ENCODE measurements at regions not wholly inside any gene's neighbourhood (a gene's known extent, or its start where the extent isn't known, plus 50 kb on each side); places are given as distances from the start of the nearest gene placed in this dataset.

- TF ChIP-seq CTCF (IDR thresholded peaks at IDR 0.05; ENCODE audit: low read depth, low read length, missing control alignments), result no peak
- in situ Hi-C loops (cut with HindIII; ENCODE audit: low sequenced_read_pairs), result no loop called here
- no peak for DNase-seq (ENCODE audit: low read depth)
- H3K4me3 ChIP-seq (ENCODE audit: low read depth, low read length), result no peak overlapping the region
Observed at GRCh38 chr2:203585516-203585915, 50.4 kb upstream of the RAPH1 start.

GRCh38 chr2:203586206-203586605, 51.1 kb upstream of the RAPH1 start:
- in situ Hi-C loops (cut with HindIII; ENCODE audit: low sequenced_read_pairs), result no loop called here
- TF ChIP-seq CTCF (IDR thresholded peaks at IDR 0.05; ENCODE audit: low read depth, low read length, missing control alignments), result no peak
- DNase-seq (ENCODE audit: low read depth), result no peak
- no peak overlapping the region for H3K4me3 ChIP-seq (ENCODE audit: low read depth, low read length)

- no peak overlapping the region for H3K4me3 ChIP-seq (ENCODE audit: low read depth, low read length)
- DNase-seq (ENCODE audit: low read depth), result no peak
- TF ChIP-seq CTCF (IDR thresholded peaks at IDR 0.05; ENCODE audit: low read depth, low read length, missing control alignments), result no peak
- in situ Hi-C loops (cut with HindIII; ENCODE audit: low sequenced_read_pairs), result no loop called here
Observed at GRCh38 chr2:203586696-203587095, 51.6 kb upstream of the RAPH1 start.

- TF ChIP-seq CTCF (IDR thresholded peaks at IDR 0.05; ENCODE audit: low read depth, low read length, missing control alignments), result no peak
- in situ Hi-C loops (cut with HindIII; ENCODE audit: low sequenced_read_pairs), result no loop called here
- H3K4me3 ChIP-seq (ENCODE audit: low read depth, low read length), result no peak overlapping the region
- DNase-seq (ENCODE audit: low read depth), result no peak
Observed at GRCh38 chr2:203590496-203590895, 55.4 kb upstream of the RAPH1 start.

DNA sequence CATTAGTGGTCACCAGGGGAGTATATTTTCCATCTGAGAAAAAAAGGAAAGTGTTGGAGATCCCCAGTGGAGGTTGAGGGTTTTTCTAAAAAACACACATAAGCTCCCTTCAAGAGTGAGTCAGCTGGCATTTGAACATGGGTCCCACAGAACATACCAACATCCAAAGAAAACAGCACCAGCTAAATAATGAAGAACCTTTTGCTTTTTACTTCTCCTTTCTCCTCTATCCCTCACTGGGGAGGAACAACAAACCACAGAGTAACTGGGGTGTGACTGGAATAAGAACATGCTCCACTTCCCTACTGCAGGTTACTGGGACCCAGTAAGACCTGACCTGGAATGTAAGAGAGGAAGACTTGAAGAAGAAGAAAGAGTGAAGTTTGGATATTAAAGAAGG, 56.5 kb upstream of the RAPH1 start:
- no peak for DNase-seq (ENCODE audit: low read depth)
- no peak for TF ChIP-seq CTCF (IDR thresholded peaks at IDR 0.05; ENCODE audit: low read depth, low read length, missing control alignments)
- in situ Hi-C loops (cut with HindIII; ENCODE audit: low sequenced_read_pairs), result no loop called here
- H3K4me3 ChIP-seq (ENCODE audit: low read depth, low read length), result no peak overlapping the region

DNA sequence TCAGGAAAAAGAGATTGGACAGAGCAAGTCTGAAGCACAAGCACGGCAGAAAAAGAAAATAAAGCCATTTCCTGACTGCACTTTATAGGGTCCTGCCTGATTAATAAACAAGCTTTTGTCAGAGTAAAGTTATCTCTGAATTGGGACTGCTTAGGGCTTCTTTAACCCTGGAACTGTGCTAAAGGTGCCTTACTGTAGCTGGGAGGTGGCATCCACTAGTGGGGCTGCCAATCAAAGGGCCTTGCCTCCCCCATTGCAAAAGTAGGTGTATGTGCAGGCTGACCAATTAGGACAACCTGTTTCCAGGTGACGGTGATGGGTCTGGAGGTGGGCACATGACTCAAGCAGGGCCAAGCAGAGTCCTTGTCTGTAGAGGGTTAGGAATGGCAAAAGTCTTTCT, 57.4 kb upstream of the RAPH1 start:
- H3K4me3 ChIP-seq (ENCODE audit: low read depth, low read length), result no peak overlapping the region
- no peak for DNase-seq (ENCODE audit: low read depth)
- TF ChIP-seq CTCF (IDR thresholded peaks at IDR 0.05; ENCODE audit: low read depth, low read length, missing control alignments), result no peak
- in situ Hi-C loops (cut with HindIII; ENCODE audit: low sequenced_read_pairs), result no loop called here

- in situ Hi-C loops (cut with HindIII; ENCODE audit: low sequenced_read_pairs), result no loop called here
- no peak overlapping the region for H3K4me3 ChIP-seq (ENCODE audit: low read depth, low read length)
- no peak for DNase-seq (ENCODE audit: low read depth)
- no peak for TF ChIP-seq CTCF (IDR thresholded peaks at IDR 0.05; ENCODE audit: low read depth, low read length, missing control alignments)
Observed at GRCh38 chr2:203594541-203594940, 59.4 kb upstream of the RAPH1 start.

Data from astrocyte of the cerebellum (primary cell).